Lung microvascular endothelial cell (primary cell): ENCODE measurements at regions not wholly inside any gene's neighbourhood (a gene's known extent, or its start where the extent isn't known, plus 50 kb on each side); places are given as distances from the start of the nearest gene placed in this dataset.
A peak's percentile ranks its signal among the peaks of the same experiment; 100 is the strongest.

Experiments
- DNase-seq, 2 donors: peaks; one replicate each; pipeline versions ENCODE4 v3.0.0 to v3.0.0-alpha.2; 2010; ENCODE audit warnings: low read depth in 2 of 2

GRCh38 chr12:4107911-4108697 is 165.5 kb upstream of the CCND2 start:
- DNase-seq: no peak

GRCh38 chr12:4107436-4107878 is 166.1 kb upstream of the CCND2 start:
- peak; percentile 84 to 85 for DNase-seq

- DNase-seq: no peak
These were observed 166.9 kb upstream of the CCND2 start for GRCh38 chr12:4106621-4107020.

GRCh38 chr12:4104722-4105244 is 168.8 kb upstream of the CCND2 start:
- DNase-seq: peak in 1 of 2 donors; percentile 48

- no peak for DNase-seq
These were observed 174.3 kb upstream of the CCND2 start for GRCh38 chr12:4099276-4099675.

GRCh38 chr12:4091016-4091743 is 182.4 kb upstream of the CCND2 start:
- DNase-seq: no peak

GRCh38 chr12:4089956-4090355 is 183.6 kb upstream of the CCND2 start:
- DNase-seq: no peak

- DNase-seq: no peak
These were observed 184.4 kb upstream of the CCND2 start for GRCh38 chr12:4089121-4089606.

GRCh38 chr12:4088451-4088850 is 185.1 kb upstream of the CCND2 start:
- no peak for DNase-seq

- no peak for DNase-seq
These were observed 187.1 kb upstream of the CCND2 start for GRCh38 chr12:4086481-4086880.

GRCh38 chr12:4084573-4084972 is 189.0 kb upstream of the CCND2 start:
- DNase-seq: no peak

GRCh38 chr12:4082809-4083403 is 190.7 kb upstream of the CCND2 start:
- no peak for DNase-seq

- DNase-seq: no peak
These were observed 193.3 kb upstream of the CCND2 start for GRCh38 chr12:4080213-4080612.

GRCh38 chr12:4074129-4074528 is 199.4 kb upstream of the CCND2 start:
- no peak for DNase-seq

GRCh38 chr12:4069670-4070010 is 196.4 kb upstream of the PARP11 start:
- no peak for DNase-seq

- no peak for DNase-seq
These were observed 195.9 kb upstream of the PARP11 start for GRCh38 chr12:4068981-4069669.

GRCh38 chr12:4064008-4064407 is 190.8 kb upstream of the PARP11 start:
- no peak for DNase-seq

GRCh38 chr12:4059898-4060568 is 186.8 kb upstream of the PARP11 start:
- DNase-seq: no peak

- no peak for DNase-seq
These were observed 184.0 kb upstream of the PARP11 start for GRCh38 chr12:4056910-4057845.

GRCh38 chr12:4054630-4055029 is 181.4 kb upstream of the PARP11 start:
- DNase-seq: no peak
